LNCaP clone FGC (cell line): ENCODE measurements at regions not wholly inside any gene's neighbourhood (a gene's known extent, or its start where the extent isn't known, plus 50 kb on each side); places are given as distances from the start of the nearest gene placed in this dataset.

Source experiments
- DNase-seq: peaks from one replicate; pipeline ENCODE4 v3.0.0-alpha.2; 2011; ENCODE audit warnings: low read depth
- H3K4me3 ChIP-seq: 2 replicates; pipeline ENCODE4 v1.5.1; 2011; ENCODE audit warnings: mild to moderate bottlenecking, low read depth, low read length, control low read depth
- CTCF ChIP-seq: IDR thresholded peaks from 2 replicates; pipeline ENCODE4 v1.5.1; 2012; ENCODE audit warnings: mild to moderate bottlenecking; ENCODE audit not compliant: control insufficient read depth, insufficient read depth; ENCODE audit errors: extremely low read depth

- peak; percentile 40 for DNase-seq
- TF ChIP-seq CTCF, result no peak
Observed at GRCh38 chr2:181777734-181778133, 97.4 kb upstream of the NEUROD1 start.

GRCh38 chr2:181778621-181779201, 98.4 kb upstream of the NEUROD1 start:
- DNase-seq, result peak; percentile 15
- TF ChIP-seq CTCF, result no peak
- no peak overlapping the region for H3K4me3 ChIP-seq

More at GRCh38 chr2:181777734-181778133, 97.4 kb upstream of the NEUROD1 start:
- no peak overlapping the region for H3K4me3 ChIP-seq

GRCh38 chr2:181779288-181780021, 99.1 kb upstream of the NEUROD1 start:
- TF ChIP-seq CTCF, result no peak
- DNase-seq, result no peak
- no peak overlapping the region for H3K4me3 ChIP-seq

GRCh38 chr2:181780047-181780651, 99.8 kb upstream of the NEUROD1 start:
- TF ChIP-seq CTCF, result no peak
- H3K4me3 ChIP-seq, result no peak overlapping the region
- DNase-seq, result no peak

GRCh38 chr2:181780657-181781056, 100.3 kb upstream of the NEUROD1 start:
- DNase-seq, result no peak
- no peak for TF ChIP-seq CTCF
- no peak overlapping the region for H3K4me3 ChIP-seq

- TF ChIP-seq CTCF, result no peak
- DNase-seq, result no peak
Observed at GRCh38 chr2:181781078-181781786, 100.9 kb upstream of the NEUROD1 start.

More at GRCh38 chr2:181781078-181781786, 100.9 kb upstream of the NEUROD1 start:
- no peak overlapping the region for H3K4me3 ChIP-seq
